SU-DHL-6 (cell line): ENCODE measurements at regions not wholly inside any gene's neighbourhood (a gene's known extent, or its start where the extent isn't known, plus 50 kb on each side); places are given as distances from the start of the nearest gene placed in this dataset.

Experiments used
- H2AFZ ChIP-seq: fragments of 200-600 bp; sonication (generic); 2 replicates; pipeline ENCODE4 v1.6.1; 2014; ENCODE audit warnings: low read depth, mild to moderate bottlenecking, moderate library complexity, mixed read lengths, antibody characterized with exemption, low read length; ENCODE audit not compliant: severe bottlenecking
- H3F3A ChIP-seq: fragments of 200-600 bp; shearing (Covaris generic); 2 replicates; pipeline ENCODE4 v1.6.0; 2016; ENCODE audit warnings: antibody characterized with exemption, mild to moderate bottlenecking; ENCODE audit not compliant: insufficient read depth
- H3K27ac ChIP-seq: fragments of 200-600 bp; sonication (generic); 2 replicates; pipeline ENCODE4 v1.5.1; 2016; ENCODE audit warnings: low read depth, mild to moderate bottlenecking, low read length, moderate library complexity, mixed read lengths
- H3K27me3 ChIP-seq: fragments of 200-600 bp; sonication (generic), shearing (Covaris generic); 2 replicates; pipeline ENCODE4 v1.6.0; 2014; ENCODE audit warnings: mild to moderate bottlenecking, low read length
- H3K36me3 ChIP-seq: fragments of 200-600 bp; sonication (generic); 2 replicates; pipeline ENCODE4 v1.6.1; 2014; ENCODE audit warnings: mild to moderate bottlenecking, low read length, mixed read lengths
- H3K4me2 ChIP-seq: fragments of 300-600, 200-600 bp; shearing (Covaris generic), sonication (generic); 2 replicates; pipeline ENCODE4 v1.6.0; 2014; ENCODE audit warnings: low read length, low read depth, mild to moderate bottlenecking; ENCODE audit not compliant: poor library complexity, severe bottlenecking
- H3K4me3 ChIP-seq: fragments of 200-600 bp; sonication (generic); 2 replicates; pipeline ENCODE4 v1.5.1; 2014; ENCODE audit warnings: antibody characterized with exemption, low read length, mild to moderate bottlenecking, mixed read lengths; ENCODE audit not compliant: insufficient read depth, poor library complexity, severe bottlenecking
- H3K79me2 ChIP-seq: fragments of 200-600 bp; sonication (generic); 2 replicates; pipeline ENCODE4 v1.6.1; 2014; ENCODE audit warnings: mild to moderate bottlenecking, low read length, moderate library complexity; ENCODE audit not compliant: insufficient read depth
- H3K9ac ChIP-seq: fragments of 200-600 bp; sonication (generic); 2 replicates; pipeline ENCODE4 v1.7.0; 2014; ENCODE audit warnings: mild to moderate bottlenecking, low read length
- H3K9me2 ChIP-seq: fragments of 200-600 bp; sonication (generic); replicated peaks from 2 replicates; pipeline ENCODE4 v1.6.1; 2014; ENCODE audit warnings: low read length; ENCODE audit not compliant: insufficient read depth
- H3K9me3 ChIP-seq: fragments of 200-600 bp; sonication (generic); 2 replicates; pipeline ENCODE4 v1.6.1; 2014; ENCODE audit warnings: low read length, mixed read lengths; ENCODE audit not compliant: insufficient read depth
- H4K20me1 ChIP-seq: fragments of 200-600 bp; sonication (generic); 2 replicates; pipeline ENCODE4 v1.6.1; 2014; ENCODE audit warnings: low read depth, mild to moderate bottlenecking, antibody characterized with exemption, low read length, moderate library complexity, mixed read lengths
- EZH2phosphoT487 ChIP-seq: fragments of 200-600 bp; sonication (generic), shearing (Covaris generic); conservative IDR thresholded peaks from 2 replicates; pipeline ENCODE4 v1.6.1; 2018; ENCODE audit warnings: mild to moderate bottlenecking, antibody characterized with exemption, low read length, moderate library complexity, mixed read lengths
- TF ChIP-seq, protein P1 (sequence below): fragments of 200-600 bp; sonication (generic); IDR thresholded peaks from one replicate; pipeline ENCODE4 v1.5.1; 2017; ENCODE audit warnings: antibody characterized with exemption, mild to moderate bottlenecking, low read length, moderate library complexity; ENCODE audit not compliant: insufficient read depth, poor library complexity, severe bottlenecking

DNA sequence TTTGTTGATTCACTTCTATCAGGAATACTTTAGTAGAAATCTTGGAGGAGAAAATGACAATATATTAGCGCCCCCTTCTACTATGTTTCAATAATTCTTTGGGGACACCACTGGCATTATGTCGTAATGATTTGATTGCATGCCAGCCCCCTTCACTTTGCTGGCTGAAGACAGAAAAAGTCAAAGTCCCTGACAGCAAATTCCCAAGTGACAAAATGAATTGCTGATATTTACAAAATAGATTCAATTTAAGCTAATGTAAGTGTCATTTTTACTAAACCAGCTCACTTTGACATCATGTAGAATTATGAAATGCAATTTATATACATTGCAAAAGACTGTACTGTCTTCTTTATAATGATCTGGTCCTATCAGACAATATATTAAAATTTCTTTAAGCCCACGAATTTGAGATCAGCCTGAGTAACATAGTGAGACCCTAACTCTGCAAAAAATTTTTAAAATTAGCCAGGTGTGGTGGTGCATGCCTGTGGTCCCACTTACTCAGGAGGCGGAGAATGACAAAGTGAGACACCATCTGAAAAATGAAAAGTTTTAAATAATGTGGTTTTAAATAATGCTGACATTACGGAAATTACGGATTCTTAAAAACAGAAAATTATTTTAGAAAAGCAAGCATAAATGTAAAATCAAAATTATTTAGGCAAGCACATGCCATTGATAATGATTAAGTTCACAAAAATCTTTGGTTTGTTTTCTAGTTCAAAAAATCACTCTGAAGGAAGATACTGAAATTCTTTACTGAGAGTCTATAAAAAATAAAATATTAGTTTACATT lies 520.1 kb upstream of the PKDCC start:
- Histone ChIP-seq H3K9ac (no peak overlapping the region), H3K79me2 (no peaks in the 10 kb centered on the region), H3K36me3 (no peaks in the 10 kb centered on the region; the same call in 1 of the 2 replicates), H3K9me2 (no peaks in the 10 kb centered on the region), H4K20me1 (no peaks in the 10 kb centered on the region), H3K4me2 (no peak overlapping the region), H3K9me3 (no peaks in the 10 kb centered on the region), H3K27ac (no peak overlapping the region), H3F3A (no peaks in the 10 kb centered on the region), H3K27me3 (no peaks in the 10 kb centered on the region), H3K4me3 (no peak overlapping the region), H2AFZ (no peak overlapping the region)
- TF ChIP-seq, protein P1, sequence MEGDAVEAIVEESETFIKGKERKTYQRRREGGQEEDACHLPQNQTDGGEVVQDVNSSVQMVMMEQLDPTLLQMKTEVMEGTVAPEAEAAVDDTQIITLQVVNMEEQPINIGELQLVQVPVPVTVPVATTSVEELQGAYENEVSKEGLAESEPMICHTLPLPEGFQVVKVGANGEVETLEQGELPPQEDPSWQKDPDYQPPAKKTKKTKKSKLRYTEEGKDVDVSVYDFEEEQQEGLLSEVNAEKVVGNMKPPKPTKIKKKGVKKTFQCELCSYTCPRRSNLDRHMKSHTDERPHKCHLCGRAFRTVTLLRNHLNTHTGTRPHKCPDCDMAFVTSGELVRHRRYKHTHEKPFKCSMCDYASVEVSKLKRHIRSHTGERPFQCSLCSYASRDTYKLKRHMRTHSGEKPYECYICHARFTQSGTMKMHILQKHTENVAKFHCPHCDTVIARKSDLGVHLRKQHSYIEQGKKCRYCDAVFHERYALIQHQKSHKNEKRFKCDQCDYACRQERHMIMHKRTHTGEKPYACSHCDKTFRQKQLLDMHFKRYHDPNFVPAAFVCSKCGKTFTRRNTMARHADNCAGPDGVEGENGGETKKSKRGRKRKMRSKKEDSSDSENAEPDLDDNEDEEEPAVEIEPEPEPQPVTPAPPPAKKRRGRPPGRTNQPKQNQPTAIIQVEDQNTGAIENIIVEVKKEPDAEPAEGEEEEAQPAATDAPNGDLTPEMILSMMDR: no peak
- TF ChIP-seq EZH2phosphoT487: no peak

DNA sequence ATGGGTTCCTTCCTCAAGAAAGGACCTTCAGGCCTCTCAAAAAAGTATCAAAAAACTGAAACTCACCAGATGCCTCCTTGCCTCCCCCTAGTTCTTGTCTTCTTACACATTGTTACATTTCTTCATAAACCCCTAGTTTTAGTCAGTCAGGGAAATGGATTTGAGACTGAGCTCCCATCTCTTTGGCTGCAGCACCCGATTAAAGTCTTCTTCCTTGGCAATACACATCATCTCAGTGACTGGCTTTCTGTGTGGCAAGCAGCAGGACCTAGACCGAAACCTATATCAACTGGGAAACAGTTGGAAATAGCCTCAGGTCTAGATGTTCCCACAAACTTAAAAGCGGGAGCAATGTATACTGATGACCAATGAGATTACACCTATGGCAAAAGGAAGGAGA lies 512.2 kb upstream of the PKDCC start:
- no peaks in the 10 kb centered on the region for H3K79me2 ChIP-seq
- H3K27me3 ChIP-seq: no peaks in the 10 kb centered on the region
- TF ChIP-seq EZH2phosphoT487: no peak
- TF ChIP-seq, protein P1: no peak
- H3K9me3 ChIP-seq: no peaks in the 10 kb centered on the region
- no peak overlapping the region for H3K4me2 ChIP-seq
- H3K9ac ChIP-seq: no peak overlapping the region
- no peaks in the 10 kb centered on the region for H4K20me1 ChIP-seq
- no peaks in the 10 kb centered on the region for H3K36me3 ChIP-seq
- no peak overlapping the region for H2AFZ ChIP-seq
- no peak overlapping the region for H3K27ac ChIP-seq
- H3K9me2 ChIP-seq: no peaks in the 10 kb centered on the region
- H3F3A ChIP-seq: no peaks in the 10 kb centered on the region
- no peak overlapping the region for H3K4me3 ChIP-seq

DNA sequence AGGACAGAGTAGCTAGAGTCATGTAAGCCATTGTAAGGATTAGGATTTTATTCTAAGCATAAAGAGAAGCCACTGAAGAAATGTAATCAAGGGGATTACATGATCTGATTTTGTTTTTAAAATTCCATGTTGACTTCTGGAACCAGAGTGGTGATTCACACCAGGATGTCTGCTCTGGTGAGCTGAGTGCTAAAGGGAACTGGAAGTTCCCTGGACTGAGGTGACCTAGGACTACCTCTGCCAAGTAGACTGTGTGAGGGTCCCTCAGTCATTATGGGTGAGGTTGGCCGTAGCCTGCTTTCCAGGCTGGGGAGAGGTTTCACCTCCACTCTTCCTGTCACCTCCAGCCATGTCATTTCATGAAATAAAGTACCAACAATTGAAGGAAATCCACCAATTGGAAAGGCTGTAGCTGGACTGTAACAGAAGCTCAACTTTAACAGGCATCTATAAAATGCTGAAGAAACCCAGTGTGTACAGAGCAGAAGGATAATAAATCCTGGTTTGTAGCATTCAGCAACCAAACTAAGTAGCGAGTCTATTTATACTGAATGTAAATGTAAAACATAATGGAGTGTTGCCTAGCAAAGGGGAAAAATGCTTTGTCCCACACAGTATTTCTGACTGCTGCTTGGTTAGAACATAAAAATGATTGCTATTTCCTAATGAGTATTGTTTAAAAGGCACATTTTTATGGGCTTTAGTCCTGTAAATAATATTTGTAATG lies 507.4 kb upstream of the PKDCC start:
- H3K9me3 ChIP-seq: no peaks in the 10 kb centered on the region
- H3K36me3 ChIP-seq: no peaks in the 10 kb centered on the region
- no peak overlapping the region for H3K27ac ChIP-seq
- no peaks in the 10 kb centered on the region for H3K9me2 ChIP-seq
- H4K20me1 ChIP-seq: no peaks in the 10 kb centered on the region
- H3K27me3 ChIP-seq: no peaks in the 10 kb centered on the region
- no peaks in the 10 kb centered on the region for H3K79me2 ChIP-seq
- no peak overlapping the region for H3K9ac ChIP-seq
- no peaks in the 10 kb centered on the region for H3F3A ChIP-seq
- H3K4me3 ChIP-seq: no peak overlapping the region
- TF ChIP-seq EZH2phosphoT487: no peak
- TF ChIP-seq, protein P1: no peak
- H2AFZ ChIP-seq: no peak overlapping the region
- H3K4me2 ChIP-seq: no peak overlapping the region
